ENCODE measurements at regions not wholly inside any gene's neighbourhood (a gene's known extent, or its start where the extent isn't known, plus 50 kb on each side); places are given as distances from the start of the nearest gene placed in this dataset.

DNA sequence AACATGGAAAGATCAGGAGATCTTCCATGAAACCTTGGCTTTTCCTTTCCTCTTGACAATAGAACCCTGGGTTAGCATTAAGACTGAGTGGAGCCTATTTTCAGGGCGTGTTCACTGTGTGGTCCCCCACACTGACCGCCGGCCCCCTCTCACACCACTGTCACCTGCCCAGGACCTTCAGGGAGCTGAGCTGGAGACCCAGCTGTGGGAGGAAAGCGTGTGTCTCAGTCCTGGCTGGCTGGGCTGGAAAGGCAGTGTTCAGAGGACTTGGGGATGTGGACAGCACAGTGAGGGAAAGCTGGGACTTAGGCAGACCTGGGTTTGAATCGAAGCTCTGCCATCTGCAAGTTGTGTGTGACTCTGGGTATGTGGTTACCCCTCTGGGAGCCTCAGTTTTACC is 268.1 kb downstream of the NSG2 start:
- 70% methylated on average over 5 of the region's 5 CpGs for WGBS
- TF ChIP-seq, protein P1, sequence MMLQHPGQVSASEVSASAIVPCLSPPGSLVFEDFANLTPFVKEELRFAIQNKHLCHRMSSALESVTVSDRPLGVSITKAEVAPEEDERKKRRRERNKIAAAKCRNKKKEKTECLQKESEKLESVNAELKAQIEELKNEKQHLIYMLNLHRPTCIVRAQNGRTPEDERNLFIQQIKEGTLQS (IDR thresholded peaks at IDR 0.05): no peak
- no peak for TF ChIP-seq YY1 (IDR thresholded peaks at IDR 0.05)
- no peak for TF ChIP-seq RAD21 (IDR thresholded peaks at IDR 0.05)
- no peak for TF ChIP-seq NR2F2 (IDR thresholded peaks at IDR 0.05)
- no peak for TF ChIP-seq TAF1 (conservative IDR thresholded peaks at IDR 0.05)
- TF ChIP-seq, protein P2, sequence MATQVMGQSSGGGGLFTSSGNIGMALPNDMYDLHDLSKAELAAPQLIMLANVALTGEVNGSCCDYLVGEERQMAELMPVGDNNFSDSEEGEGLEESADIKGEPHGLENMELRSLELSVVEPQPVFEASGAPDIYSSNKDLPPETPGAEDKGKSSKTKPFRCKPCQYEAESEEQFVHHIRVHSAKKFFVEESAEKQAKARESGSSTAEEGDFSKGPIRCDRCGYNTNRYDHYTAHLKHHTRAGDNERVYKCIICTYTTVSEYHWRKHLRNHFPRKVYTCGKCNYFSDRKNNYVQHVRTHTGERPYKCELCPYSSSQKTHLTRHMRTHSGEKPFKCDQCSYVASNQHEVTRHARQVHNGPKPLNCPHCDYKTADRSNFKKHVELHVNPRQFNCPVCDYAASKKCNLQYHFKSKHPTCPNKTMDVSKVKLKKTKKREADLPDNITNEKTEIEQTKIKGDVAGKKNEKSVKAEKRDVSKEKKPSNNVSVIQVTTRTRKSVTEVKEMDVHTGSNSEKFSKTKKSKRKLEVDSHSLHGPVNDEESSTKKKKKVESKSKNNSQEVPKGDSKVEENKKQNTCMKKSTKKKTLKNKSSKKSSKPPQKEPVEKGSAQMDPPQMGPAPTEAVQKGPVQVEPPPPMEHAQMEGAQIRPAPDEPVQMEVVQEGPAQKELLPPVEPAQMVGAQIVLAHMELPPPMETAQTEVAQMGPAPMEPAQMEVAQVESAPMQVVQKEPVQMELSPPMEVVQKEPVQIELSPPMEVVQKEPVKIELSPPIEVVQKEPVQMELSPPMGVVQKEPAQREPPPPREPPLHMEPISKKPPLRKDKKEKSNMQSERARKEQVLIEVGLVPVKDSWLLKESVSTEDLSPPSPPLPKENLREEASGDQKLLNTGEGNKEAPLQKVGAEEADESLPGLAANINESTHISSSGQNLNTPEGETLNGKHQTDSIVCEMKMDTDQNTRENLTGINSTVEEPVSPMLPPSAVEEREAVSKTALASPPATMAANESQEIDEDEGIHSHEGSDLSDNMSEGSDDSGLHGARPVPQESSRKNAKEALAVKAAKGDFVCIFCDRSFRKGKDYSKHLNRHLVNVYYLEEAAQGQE (IDR thresholded peaks at IDR 0.05): no peak
- no peak for TF ChIP-seq FOXA2 (IDR thresholded peaks at IDR 0.05)
- TF ChIP-seq, protein P3, sequence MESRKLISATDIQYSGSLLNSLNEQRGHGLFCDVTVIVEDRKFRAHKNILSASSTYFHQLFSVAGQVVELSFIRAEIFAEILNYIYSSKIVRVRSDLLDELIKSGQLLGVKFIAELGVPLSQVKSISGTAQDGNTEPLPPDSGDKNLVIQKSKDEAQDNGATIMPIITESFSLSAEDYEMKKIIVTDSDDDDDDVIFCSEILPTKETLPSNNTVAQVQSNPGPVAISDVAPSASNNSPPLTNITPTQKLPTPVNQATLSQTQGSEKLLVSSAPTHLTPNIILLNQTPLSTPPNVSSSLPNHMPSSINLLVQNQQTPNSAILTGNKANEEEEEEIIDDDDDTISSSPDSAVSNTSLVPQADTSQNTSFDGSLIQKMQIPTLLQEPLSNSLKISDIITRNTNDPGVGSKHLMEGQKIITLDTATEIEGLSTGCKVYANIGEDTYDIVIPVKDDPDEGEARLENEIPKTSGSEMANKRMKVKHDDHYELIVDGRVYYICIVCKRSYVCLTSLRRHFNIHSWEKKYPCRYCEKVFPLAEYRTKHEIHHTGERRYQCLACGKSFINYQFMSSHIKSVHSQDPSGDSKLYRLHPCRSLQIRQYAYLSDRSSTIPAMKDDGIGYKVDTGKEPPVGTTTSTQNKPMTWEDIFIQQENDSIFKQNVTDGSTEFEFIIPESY (IDR thresholded peaks at IDR 0.05): no peak
- no peak for TF ChIP-seq HNF4G (IDR thresholded peaks at IDR 0.05)
- no peak for TF ChIP-seq FOXA1 (IDR thresholded peaks at IDR 0.05)
- no peak for TF ChIP-seq GABPA (IDR thresholded peaks at IDR 0.05 in 1 of 2, conservative IDR thresholded peaks at IDR 0.05 in 1 of 2)
- no peak for TF ChIP-seq JUND (IDR thresholded peaks at IDR 0.05)
- TF ChIP-seq, protein P4, sequence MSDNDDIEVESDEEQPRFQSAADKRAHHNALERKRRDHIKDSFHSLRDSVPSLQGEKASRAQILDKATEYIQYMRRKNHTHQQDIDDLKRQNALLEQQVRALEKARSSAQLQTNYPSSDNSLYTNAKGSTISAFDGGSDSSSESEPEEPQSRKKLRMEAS (IDR thresholded peaks at IDR 0.05): no peak
- TF ChIP-seq EGR1 (IDR thresholded peaks at IDR 0.05; ENCODE audit: low read depth in 2 of 2): no peak
- no peak for TF ChIP-seq RXRA (IDR thresholded peaks at IDR 0.05)
- TF ChIP-seq SP1 (IDR thresholded peaks at IDR 0.05): no peak
- TF ChIP-seq HNF4A (conservative IDR thresholded peaks at IDR 0.05): no peak
- TF ChIP-seq, protein P5, sequence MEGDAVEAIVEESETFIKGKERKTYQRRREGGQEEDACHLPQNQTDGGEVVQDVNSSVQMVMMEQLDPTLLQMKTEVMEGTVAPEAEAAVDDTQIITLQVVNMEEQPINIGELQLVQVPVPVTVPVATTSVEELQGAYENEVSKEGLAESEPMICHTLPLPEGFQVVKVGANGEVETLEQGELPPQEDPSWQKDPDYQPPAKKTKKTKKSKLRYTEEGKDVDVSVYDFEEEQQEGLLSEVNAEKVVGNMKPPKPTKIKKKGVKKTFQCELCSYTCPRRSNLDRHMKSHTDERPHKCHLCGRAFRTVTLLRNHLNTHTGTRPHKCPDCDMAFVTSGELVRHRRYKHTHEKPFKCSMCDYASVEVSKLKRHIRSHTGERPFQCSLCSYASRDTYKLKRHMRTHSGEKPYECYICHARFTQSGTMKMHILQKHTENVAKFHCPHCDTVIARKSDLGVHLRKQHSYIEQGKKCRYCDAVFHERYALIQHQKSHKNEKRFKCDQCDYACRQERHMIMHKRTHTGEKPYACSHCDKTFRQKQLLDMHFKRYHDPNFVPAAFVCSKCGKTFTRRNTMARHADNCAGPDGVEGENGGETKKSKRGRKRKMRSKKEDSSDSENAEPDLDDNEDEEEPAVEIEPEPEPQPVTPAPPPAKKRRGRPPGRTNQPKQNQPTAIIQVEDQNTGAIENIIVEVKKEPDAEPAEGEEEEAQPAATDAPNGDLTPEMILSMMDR (IDR thresholded peaks at IDR 0.05; ENCODE audit: low read depth, low read length, missing input control): no peak
- no peaks in the 10 kb centered on the region for H3K27me3 ChIP-seq (ENCODE audit: control insufficient read depth in 4 of 4, insufficient read depth in 4 of 4, low read length in 3 of 4)
- no peaks in the 10 kb centered on the region for H3K9me3 ChIP-seq (ENCODE audit: control insufficient read depth in 4 of 4, low read length in 3 of 4)
- no peaks in the 10 kb centered on the region for H3K36me3 ChIP-seq (ENCODE audit: control insufficient read depth in 4 of 4, insufficient read depth in 3 of 4, low read depth in 1 of 4, low read length in 3 of 4)
- H3K4me3 ChIP-seq (ENCODE audit: low read depth in 1 of 3, low read length in 3 of 3): no peak overlapping the region
- no peak overlapping the region for H3K27ac ChIP-seq (ENCODE audit: low read depth in 1 of 2, low read length in 2 of 2)
- no peak for DNase-seq (ENCODE audit: low spot score)
- no peak overlapping the region for H3K9ac ChIP-seq (ENCODE audit: low read depth in 1 of 2, low read length in 2 of 2)
- peaks cover 0 to 3% (median 0%) of the 10 kb centered on the region in 4 donors for H3K4me1 ChIP-seq (ENCODE audit: control insufficient read depth in 4 of 4, insufficient read depth in 4 of 4, low read length in 3 of 4)
